Colonic mucosa (tissue), 4 donors: ENCODE measurements at regions not wholly inside any gene's neighbourhood (a gene's known extent, or its start where the extent isn't known, plus 50 kb on each side); places are given as distances from the start of the nearest gene placed in this dataset.

ENCODE experiments used
- DNase-seq: peaks from one replicate; pipeline ENCODE4 v3.0.0-alpha.2; 2020
- H3K27ac ChIP-seq: fragments of 200-600 bp; one replicate; pipeline ENCODE4 v1.8.0; 2021
- H3K27me3 ChIP-seq: fragments of 200-600 bp; one replicate; pipeline ENCODE4 v1.8.0; 2021
- H3K36me3 ChIP-seq: fragments of 200-600 bp; one replicate; pipeline ENCODE4 v1.8.0; 2021
- H3K4me1 ChIP-seq: fragments of 200-600 bp; one replicate; pipeline ENCODE4 v1.8.0; 2021; ENCODE audit warnings: mild to moderate bottlenecking
- H3K4me3 ChIP-seq: fragments of 200-600 bp; one replicate; pipeline ENCODE4 v1.8.0; 2021
- H3K9ac ChIP-seq, 2 donors: one replicate each; pipeline ENCODE4 v1.7.0; 2013; ENCODE audit warnings: control low read depth in 2 of 2, low read depth in 2 of 2, low read length in 2 of 2
- H3K9me3 ChIP-seq: fragments of 200-600 bp; one replicate; pipeline ENCODE4 v1.8.0; 2021
- CTCF ChIP-seq: fragments of 200-600 bp; IDR thresholded peaks from one replicate; pipeline ENCODE4 v1.8.0; 2022; ENCODE audit warnings: antibody characterized with exemption, mild to moderate bottlenecking
- intact Hi-C: fragments of 100-400 bp; cut with DNase I; formaldehyde crosslinking; loops from one replicate; pipeline ENCODE4 v1.14.1; 2022
- donor health status: healthy.
- donor health status: DM: no; HTN: no; CAD: no.
- donor health status: DM: no; HTN: no; CAD: no.

DNA sequence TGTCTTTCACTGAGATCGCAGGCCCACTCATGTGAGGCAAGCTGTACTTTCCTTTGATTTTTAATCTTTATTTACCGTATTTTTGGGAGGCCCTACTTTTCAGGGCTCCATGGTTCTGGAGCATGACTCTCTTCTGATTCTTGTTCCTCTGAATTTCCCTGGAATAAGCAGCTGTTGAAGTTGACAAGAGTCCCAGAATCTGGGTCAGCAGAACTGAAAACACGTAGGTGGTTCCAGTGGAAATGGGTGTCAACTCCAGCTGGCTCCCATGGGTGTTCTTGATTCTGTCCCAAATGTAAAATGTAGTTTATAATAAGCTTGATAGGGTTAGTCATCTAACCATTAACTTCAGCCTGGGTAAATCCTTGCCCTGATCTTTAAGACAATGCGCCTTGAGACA, 409.4 kb downstream of the GATA3 start:
- DNase-seq = no peak
- H3K4me3 ChIP-seq = no peak overlapping the region
- no peaks in the 10 kb centered on the region for H3K4me1 ChIP-seq
- TF ChIP-seq CTCF = no peak
- H3K9me3 ChIP-seq = no peaks in the 10 kb centered on the region
- H3K27me3 ChIP-seq = no peaks in the 10 kb centered on the region
- no peaks in the 10 kb centered on the region for H3K36me3 ChIP-seq
- no peak overlapping the region for H3K27ac ChIP-seq
- no peak overlapping the region for H3K9ac ChIP-seq
- intact Hi-C loops = no loop called here

DNA sequence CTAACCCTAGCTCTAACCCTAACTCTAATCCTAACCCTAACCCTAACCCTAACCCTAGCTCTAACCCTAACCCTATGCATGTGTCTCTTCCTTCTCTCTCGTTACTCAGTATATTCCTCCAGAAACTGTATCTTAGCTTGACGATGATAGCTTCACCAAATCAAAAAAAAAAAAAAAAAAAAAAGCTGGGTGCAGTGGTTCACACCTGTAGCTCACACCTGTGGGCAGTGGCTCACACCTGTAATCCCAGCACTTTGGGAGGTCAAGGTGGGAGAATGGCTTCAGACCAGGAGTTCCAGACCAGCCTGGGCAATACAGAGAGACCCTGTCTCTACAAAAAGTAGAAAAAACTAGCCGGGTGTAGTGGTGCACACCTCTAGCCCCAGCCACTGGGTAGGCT, 414.0 kb downstream of the GATA3 start:
- intact Hi-C loops = no loop called here
- no peaks in the 10 kb centered on the region for H3K9me3 ChIP-seq

GRCh38 chr10:8473205-8473604, 418.7 kb downstream of the GATA3 start:
- Histone ChIP-seq H3K4me1 (no peaks in the 10 kb centered on the region), H3K4me3 (no peak overlapping the region), H3K27me3 (no peaks in the 10 kb centered on the region), H3K27ac (no peak overlapping the region), H3K9ac (no peak overlapping the region), H3K9me3 (no peaks in the 10 kb centered on the region), H3K36me3 (no peaks in the 10 kb centered on the region)
- intact Hi-C loops = no loop called here
- DNase-seq = no peak
- no peak for TF ChIP-seq CTCF

More for the DNA sequence above, 414.0 kb downstream of the GATA3 start:
- Histone ChIP-seq H3K27ac (no peak overlapping the region), H3K27me3 (no peaks in the 10 kb centered on the region), H3K4me3 (no peak overlapping the region), H3K9ac (no peak overlapping the region), H3K4me1 (no peaks in the 10 kb centered on the region), H3K36me3 (no peaks in the 10 kb centered on the region)
- TF ChIP-seq CTCF = no peak
- no peak for DNase-seq

DNA sequence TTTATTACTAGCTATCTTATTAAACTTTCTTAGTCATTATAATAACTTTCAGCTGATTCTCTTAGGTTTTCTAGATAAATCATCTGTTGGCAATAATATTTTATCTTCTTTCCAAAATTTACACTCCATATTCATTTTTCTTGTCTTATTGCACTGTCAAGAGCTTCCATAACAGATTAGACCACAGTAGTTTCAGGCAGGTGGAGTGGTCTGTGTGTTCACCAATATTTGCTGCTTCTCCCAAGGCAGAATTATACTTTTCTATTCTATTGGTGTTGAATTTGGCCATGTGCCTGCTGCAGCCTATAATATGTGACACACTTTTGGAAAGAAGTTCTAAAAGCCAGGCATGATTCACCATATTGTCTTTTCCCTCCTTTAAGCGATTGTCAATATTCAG, 422.8 kb downstream of the GATA3 start:
- no peak overlapping the region for H3K9ac ChIP-seq
- H3K4me1 ChIP-seq = no peaks in the 10 kb centered on the region
- no peaks in the 10 kb centered on the region for H3K27me3 ChIP-seq
- no peak overlapping the region for H3K27ac ChIP-seq
- no peaks in the 10 kb centered on the region for H3K36me3 ChIP-seq
- DNase-seq = no peak
- no peaks in the 10 kb centered on the region for H3K9me3 ChIP-seq
- H3K4me3 ChIP-seq = no peak overlapping the region
- intact Hi-C loops = no loop called here
- no peak for TF ChIP-seq CTCF

DNA sequence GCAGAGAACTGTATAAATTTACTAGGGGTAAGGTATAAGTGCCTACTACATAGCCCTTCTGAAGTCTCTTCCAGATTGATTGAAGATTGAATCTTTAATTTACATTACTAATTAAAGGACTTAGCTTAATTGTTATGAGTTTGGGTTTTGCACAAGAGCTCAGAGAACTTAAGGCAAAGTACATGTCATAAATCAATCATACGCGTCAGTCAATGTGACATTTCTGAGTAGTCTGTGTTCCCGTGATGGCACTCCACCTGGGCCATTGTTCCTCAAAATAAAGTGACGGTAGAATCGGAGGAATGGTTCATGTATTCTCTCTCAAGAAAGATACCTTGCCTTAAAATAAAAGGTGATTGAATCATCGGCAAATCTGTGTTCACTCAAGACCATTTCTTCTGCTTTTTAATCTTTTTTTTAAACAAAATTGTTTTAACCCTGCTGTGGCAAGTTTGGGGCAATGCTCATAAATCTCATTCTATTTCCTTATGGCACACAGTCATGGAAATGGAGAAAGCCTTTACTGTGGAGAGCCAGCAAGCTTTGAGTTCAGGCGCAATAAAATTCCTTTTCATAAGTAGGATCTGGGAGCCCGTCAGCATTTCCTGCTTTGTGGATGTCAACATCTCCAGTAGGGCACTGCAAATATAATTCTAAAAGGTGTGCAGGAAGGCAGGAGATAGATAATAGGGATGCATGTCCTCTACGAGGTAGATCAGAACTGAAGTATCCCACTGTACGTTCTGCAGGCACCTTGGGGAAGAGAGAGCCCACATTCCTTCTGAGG, 427.4 kb downstream of the GATA3 start:
- Histone ChIP-seq H3K27me3 (no peaks in the 10 kb centered on the region), H3K9me3 (no peaks in the 10 kb centered on the region), H3K27ac (no peak overlapping the region), H3K4me1 (no peaks in the 10 kb centered on the region), H3K4me3 (no peak overlapping the region), H3K9ac (no peak overlapping the region), H3K36me3 (no peaks in the 10 kb centered on the region)
- no peak for DNase-seq
- no peak for TF ChIP-seq CTCF
- intact Hi-C loops = no loop called here
